ENCODE measurements at regions not wholly inside any gene's neighbourhood (a gene's known extent, or its start where the extent isn't known, plus 50 kb on each side); places are given as distances from the start of the nearest gene placed in this dataset.

- no peak for DNase-seq
Observed at GRCh38 chr1:175822580-175822979, 79.2 kb upstream of the TNR start.

GRCh38 chr1:175820456-175821025 lies 77.1 kb upstream of the TNR start:
- DNase-seq = no peak

GRCh38 chr1:175818929-175819328 lies 75.5 kb upstream of the TNR start:
- DNase-seq = no peak

DNA sequence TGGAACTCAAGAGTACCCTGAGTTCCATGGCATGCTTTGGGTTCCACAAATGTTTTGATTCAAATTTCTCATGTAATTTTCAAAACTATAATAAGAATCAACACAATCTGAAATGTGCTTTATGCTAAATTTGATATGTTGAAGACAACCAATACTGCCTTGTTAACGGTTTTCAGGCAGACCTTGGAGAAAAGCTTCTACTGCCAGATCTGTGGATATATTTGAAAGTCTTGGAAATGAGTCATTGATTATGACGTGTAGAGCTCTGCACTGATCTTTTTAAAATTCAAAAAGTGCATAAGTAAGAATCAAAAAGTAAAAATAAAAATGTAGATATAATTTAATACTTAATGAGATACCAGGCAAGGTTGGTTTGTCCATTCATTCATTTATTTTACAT lies 74.0 kb upstream of the TNR start:
- no peak for DNase-seq

GRCh38 chr1:175814885-175815284 lies 71.5 kb upstream of the TNR start:
- DNase-seq = no peak

DNA sequence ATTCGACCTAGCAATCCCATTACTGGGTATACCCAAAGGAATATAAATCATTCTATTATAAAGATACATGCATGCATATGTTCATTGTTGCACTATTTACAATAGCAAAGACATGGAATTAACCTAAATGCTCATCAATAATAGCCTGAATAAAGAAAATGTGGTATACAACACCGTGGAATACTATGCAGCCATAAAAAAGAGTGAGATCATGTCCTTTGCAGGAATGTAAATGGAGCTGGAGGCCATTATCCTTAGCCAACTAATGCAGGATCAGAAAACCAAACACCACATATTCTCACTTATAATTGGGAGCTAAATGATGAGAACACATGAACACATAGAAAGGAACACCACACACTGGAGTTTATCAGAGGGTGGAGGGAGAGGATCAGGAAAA lies 69.5 kb upstream of the TNR start:
- no peak for DNase-seq

GRCh38 chr1:175810305-175810704 lies 66.9 kb upstream of the TNR start:
- DNase-seq = no peak

DNA sequence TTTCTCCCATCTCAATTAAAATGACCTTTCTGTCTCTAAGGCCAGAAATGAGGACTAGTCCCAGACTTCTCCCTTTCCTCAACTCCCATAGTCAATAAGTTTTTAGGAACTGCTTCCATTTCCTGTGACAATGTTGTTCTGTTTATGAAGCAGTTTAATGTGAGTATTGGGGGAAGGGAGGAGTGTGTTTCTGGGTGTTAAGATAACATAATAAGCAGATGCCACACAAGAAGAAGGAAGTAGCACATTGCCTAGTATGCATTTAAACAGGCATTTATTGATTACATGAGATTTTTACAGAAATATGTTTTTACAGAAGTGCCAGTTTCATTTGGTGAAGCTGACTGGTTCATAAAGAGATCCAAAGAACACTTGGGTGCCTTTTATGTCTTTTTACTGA lies 65.6 kb upstream of the TNR start:
- no peak for DNase-seq

DNA sequence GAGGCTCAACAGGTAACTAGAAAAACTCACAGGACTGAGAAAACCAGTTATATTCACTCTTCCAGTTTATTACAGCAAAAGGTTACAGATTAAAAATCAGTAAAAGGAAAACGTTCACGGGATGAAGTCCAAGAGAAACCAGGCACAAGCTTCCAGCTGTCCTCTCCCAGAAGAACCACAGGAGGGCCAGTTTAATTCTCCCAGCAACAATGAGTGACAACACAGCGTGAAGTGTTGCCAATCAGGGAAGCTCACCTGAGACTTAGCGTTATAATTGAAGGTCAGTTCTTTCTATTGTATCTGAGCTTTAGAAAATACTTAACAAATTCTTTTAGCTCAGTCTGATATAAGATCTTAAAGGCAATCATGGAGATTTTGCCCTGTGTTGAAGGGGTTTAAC lies 65.2 kb upstream of the TNR start:
- DNase-seq = no peak

GRCh38 chr1:175804561-175804960 lies 61.2 kb upstream of the TNR start:
- no peak for DNase-seq

DNA sequence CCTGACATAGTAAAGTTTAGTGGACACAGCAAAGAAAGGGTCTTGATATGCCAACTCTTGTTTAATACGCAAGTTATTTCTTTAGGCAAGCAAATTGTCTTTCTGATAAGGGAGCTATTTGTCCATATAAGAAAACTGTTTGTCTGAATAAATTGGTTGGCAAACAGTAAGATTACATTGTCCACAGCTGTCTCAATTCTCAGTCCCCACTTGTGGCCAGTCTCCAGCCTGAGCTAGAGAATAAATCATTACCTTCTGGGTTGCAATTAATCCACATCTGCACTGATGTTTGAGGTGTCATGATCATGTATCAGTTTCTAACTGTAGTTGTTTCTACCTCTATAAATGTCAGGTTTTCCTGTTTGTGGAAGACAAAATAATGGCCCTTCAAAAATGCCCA lies 60.0 kb upstream of the TNR start:
- no peak for DNase-seq

- no peak for DNase-seq
Observed at GRCh38 chr1:175802407-175803123, 59.2 kb upstream of the TNR start.

DNA sequence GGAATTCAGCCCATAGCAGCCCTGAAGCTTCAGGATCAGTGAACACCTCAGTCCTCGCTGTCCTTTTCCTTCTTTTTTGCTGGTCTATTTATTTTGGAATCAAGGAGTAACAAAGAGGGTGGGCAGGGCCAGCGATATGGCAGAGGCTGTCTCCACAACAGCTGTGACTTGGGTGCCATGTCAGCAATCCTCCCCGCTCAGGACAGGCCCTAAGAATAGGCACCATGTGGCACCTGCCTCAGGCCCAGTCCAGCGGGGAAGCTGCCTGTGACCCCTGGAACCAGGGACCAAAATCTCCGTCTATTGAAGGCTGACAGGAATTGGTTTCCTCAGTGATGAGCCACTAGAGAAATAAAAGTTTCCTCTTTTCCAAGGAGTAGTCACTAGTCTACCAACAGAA lies 58.6 kb upstream of the TNR start:
- DNase-seq = no peak

DNA sequence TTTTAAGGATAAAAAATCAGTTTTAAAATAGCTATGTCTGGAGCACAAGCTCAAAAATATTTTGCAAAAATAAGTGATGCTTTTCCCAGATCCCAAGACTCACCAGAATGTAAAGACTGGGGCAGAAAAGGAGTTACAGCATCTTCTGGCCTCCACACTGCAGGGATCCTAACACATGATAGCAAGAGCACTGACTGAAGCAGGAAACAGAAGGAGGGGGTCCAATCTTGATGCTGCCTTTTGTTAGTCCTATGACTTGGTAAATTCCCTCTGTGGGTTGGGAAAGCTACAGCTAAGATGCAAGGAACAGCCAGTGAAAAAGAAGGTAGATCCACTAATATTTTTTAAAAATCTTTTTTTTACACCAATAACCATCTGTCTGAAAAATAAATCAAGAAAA lies 54.2 kb upstream of the TNR start:
- DNase-seq = no peak

DNA sequence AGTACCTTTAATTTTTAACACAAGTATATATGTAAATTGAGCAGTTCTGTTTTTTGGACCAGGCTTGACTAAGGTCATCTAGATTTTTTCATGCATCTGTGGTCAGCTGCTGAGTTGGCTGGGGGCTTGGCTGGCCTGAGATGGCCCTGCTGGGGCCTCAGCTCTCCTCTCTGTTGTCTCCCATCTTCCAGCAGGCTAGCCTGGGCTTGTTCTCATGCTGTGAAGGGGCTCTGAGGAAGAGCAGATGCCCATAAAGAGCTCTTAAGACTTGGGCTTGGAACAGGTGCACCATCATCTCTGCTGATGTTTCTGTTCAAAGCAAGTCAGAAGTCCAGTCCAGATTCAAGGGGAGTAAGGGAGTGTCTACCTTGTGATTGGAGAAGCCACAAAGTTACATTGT lies 51.2 kb upstream of the TNR start:
- no peak for DNase-seq

GRCh38 chr1:175793617-175794016 lies 50.2 kb upstream of the TNR start:
- DNase-seq = no peak
